ENCODE measurements at regions not wholly inside any gene's neighbourhood (a gene's known extent, or its start where the extent isn't known, plus 50 kb on each side); places are given as distances from the start of the nearest gene placed in this dataset.

- WGBS (ENCODE audit: low lambda C conversion rate), result 62% methylated on average over 12 of the region's 12 CpGs
- in situ Hi-C loops (cut with HindIII; ENCODE audit: extremely low pct_ligation_motif_present, low pct_unique_long_range_greater_than_20kb), result no loop called here
- DNase-seq (ENCODE audit: low spot score), result no peak
- TF ChIP-seq ZNF329 (CRISPR knock-in tag; IDR thresholded peaks at IDR 0.05; ENCODE audit: low read depth) (no peak), SIN3A (IDR thresholded peaks at IDR 0.05; ENCODE audit: borderline replicate concordance, low read depth, low read length) (no peak), IKZF1 (IDR thresholded peaks at IDR 0.05) (no peak), ZFP36 (IDR thresholded peaks at IDR 0.05; ENCODE audit: borderline replicate concordance, low read depth, low read length, partially characterized antibody) (no peak), TGIF2 (CRISPR knock-in tag; IDR thresholded peaks at IDR 0.05) (no peak), ZNF451 (CRISPR knock-in tag; IDR thresholded peaks at IDR 0.05) (no peak), CBX5 (CRISPR knock-in tag; IDR thresholded peaks at IDR 0.05; ENCODE audit: borderline replicate concordance) (no peak), ZNF580 (CRISPR knock-in tag; IDR thresholded peaks at IDR 0.05; ENCODE audit: borderline replicate concordance, low read depth) (no peak), ZNF274 (CRISPR knock-in tag; IDR thresholded peaks at IDR 0.05) (no peak), MTA1 (CRISPR knock-in tag; IDR thresholded peaks at IDR 0.05; ENCODE audit: borderline replicate concordance) (no peak), ZSCAN5A (CRISPR knock-in tag; IDR thresholded peaks at IDR 0.05; ENCODE audit: borderline replicate concordance) (no peak), ZNF251 (CRISPR knock-in tag; IDR thresholded peaks at IDR 0.05) (no peak), FOSL1 (CRISPR knock-in tag; IDR thresholded peaks at IDR 0.05; ENCODE audit: borderline replicate concordance) (no peak), SAFB2 (CRISPR knock-in tag; IDR thresholded peaks at IDR 0.05; ENCODE audit: borderline replicate concordance, low read depth) (no peak)
- TF ChIP-seq, protein P1, sequence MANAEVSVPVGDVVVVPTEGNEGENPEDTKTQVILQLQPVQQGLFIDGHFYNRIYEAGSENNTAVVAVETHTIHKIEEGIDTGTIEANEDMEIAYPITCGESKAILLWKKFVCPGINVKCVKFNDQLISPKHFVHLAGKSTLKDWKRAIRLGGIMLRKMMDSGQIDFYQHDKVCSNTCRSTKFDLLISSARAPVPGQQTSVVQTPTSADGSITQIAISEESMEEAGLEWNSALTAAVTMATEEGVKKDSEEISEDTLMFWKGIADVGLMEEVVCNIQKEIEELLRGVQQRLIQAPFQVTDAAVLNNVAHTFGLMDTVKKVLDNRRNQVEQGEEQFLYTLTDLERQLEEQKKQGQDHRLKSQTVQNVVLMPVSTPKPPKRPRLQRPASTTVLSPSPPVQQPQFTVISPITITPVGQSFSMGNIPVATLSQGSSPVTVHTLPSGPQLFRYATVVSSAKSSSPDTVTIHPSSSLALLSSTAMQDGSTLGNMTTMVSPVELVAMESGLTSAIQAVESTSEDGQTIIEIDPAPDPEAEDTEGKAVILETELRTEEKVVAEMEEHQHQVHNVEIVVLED (CRISPR knock-in tag; IDR thresholded peaks at IDR 0.05; ENCODE audit: borderline replicate concordance), result no peak
- TF ChIP-seq, protein P2, sequence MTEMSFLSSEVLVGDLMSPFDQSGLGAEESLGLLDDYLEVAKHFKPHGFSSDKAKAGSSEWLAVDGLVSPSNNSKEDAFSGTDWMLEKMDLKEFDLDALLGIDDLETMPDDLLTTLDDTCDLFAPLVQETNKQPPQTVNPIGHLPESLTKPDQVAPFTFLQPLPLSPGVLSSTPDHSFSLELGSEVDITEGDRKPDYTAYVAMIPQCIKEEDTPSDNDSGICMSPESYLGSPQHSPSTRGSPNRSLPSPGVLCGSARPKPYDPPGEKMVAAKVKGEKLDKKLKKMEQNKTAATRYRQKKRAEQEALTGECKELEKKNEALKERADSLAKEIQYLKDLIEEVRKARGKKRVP (CRISPR knock-in tag; IDR thresholded peaks at IDR 0.05), result no peak
- TF ChIP-seq, protein P3, sequence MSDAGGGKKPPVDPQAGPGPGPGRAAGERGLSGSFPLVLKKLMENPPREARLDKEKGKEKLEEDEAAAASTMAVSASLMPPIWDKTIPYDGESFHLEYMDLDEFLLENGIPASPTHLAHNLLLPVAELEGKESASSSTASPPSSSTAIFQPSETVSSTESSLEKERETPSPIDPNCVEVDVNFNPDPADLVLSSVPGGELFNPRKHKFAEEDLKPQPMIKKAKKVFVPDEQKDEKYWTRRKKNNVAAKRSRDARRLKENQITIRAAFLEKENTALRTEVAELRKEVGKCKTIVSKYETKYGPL (CRISPR knock-in tag; IDR thresholded peaks at IDR 0.05), result no peak
Measured at GRCh38 chr17:52841971-52842370, 683.5 kb upstream of the CA10 start.

More at GRCh38 chr17:52841971-52842370, 683.5 kb upstream of the CA10 start:
- no peak overlapping the region for H3K9ac ChIP-seq (ENCODE audit: insufficient read depth, low read depth, low read length)
- FAIRE-seq (no peak), ATAC-seq (no peak)
- no TSS peak for BruUV-seq (replicated peaks)
- H3K27me3 ChIP-seq (ENCODE audit: control insufficient read depth in 1 of 2, insufficient read depth in 2 of 2, low read length in 2 of 2), result no peaks in the 10 kb centered on the region
- H3K79me2 ChIP-seq (ENCODE audit: insufficient read depth, low read length), result no peaks in the 10 kb centered on the region
- H3K4me1 ChIP-seq (ENCODE audit: insufficient read depth, low read length), result no peaks in the 10 kb centered on the region
- H3K9me3 ChIP-seq (ENCODE audit: low read length), result peaks cover 87% of the 10 kb centered on the region
- H2AFZ ChIP-seq (ENCODE audit: low read length), result no peak overlapping the region
- no peak overlapping the region for H3K27ac ChIP-seq (ENCODE audit: extremely low read length, insufficient read depth, low read length)
- intact Hi-C loops (cut with micrococcal nuclease; ENCODE audit: unreplicated experiment), result no loop called here
- H3K4me3 ChIP-seq (replicated peaks in 1 of 3; ENCODE audit: insufficient read depth in 1 of 3, low read depth in 2 of 3, low read length in 3 of 3), result no peak overlapping the region
- no peaks in the 10 kb centered on the region for H4K20me1 ChIP-seq (ENCODE audit: insufficient read depth, low read length)
- ChIA-PET POLR2A (no interaction called here), CTCF (ENCODE audit: low intra/inter-chr PET ratio, low total read pairs) (no interaction called here)
- H3K36me3 ChIP-seq (replicated peaks in 1 of 2; ENCODE audit: control insufficient read depth in 1 of 2, insufficient read depth in 2 of 2, low read length in 2 of 2), result no peaks in the 10 kb centered on the region
- H3K4me2 ChIP-seq (ENCODE audit: low read depth, low read length), result no peak overlapping the region

Measured in HepG2 (cell line).